ENCODE measurements at regions not wholly inside any gene's neighbourhood (a gene's known extent, or its start where the extent isn't known, plus 50 kb on each side); places are given as distances from the start of the nearest gene placed in this dataset.

- DNase-seq (ENCODE audit: low read depth) = no peak
- in situ Hi-C loops (cut with HindIII; ENCODE audit: low pct_unique_long_range_greater_than_20kb, low sequenced_read_pairs) = no loop called here
Measured at GRCh38 chrX:150156615-150157014, 206.5 kb upstream of the MAMLD1 start.

GRCh38 chrX:150157291-150157690 is 205.8 kb upstream of the MAMLD1 start:
- in situ Hi-C loops (cut with HindIII; ENCODE audit: low pct_unique_long_range_greater_than_20kb, low sequenced_read_pairs) = no loop called here
- no peak for DNase-seq (ENCODE audit: low read depth)

GRCh38 chrX:150158554-150159332 is 204.4 kb upstream of the MAMLD1 start:
- in situ Hi-C loops (cut with HindIII; ENCODE audit: low pct_unique_long_range_greater_than_20kb, low sequenced_read_pairs) = no loop called here

GRCh38 chrX:150159537-150159936 is 203.6 kb upstream of the MAMLD1 start:
- in situ Hi-C loops (cut with HindIII; ENCODE audit: low pct_unique_long_range_greater_than_20kb, low sequenced_read_pairs) = no loop called here

More at GRCh38 chrX:150158554-150159332, 204.4 kb upstream of the MAMLD1 start:
- DNase-seq (ENCODE audit: low read depth) = no peak

GRCh38 chrX:150160656-150161055 is 202.5 kb upstream of the MAMLD1 start:
- no peak for DNase-seq (ENCODE audit: low read depth)
- in situ Hi-C loops (cut with HindIII; ENCODE audit: low pct_unique_long_range_greater_than_20kb, low sequenced_read_pairs) = no loop called here

More at GRCh38 chrX:150159537-150159936, 203.6 kb upstream of the MAMLD1 start:
- no peak for DNase-seq (ENCODE audit: low read depth)

GRCh38 chrX:150161193-150161592 is 201.9 kb upstream of the MAMLD1 start:
- no peak for DNase-seq (ENCODE audit: low read depth)
- in situ Hi-C loops (cut with HindIII; ENCODE audit: low pct_unique_long_range_greater_than_20kb, low sequenced_read_pairs) = no loop called here

- in situ Hi-C loops (cut with HindIII; ENCODE audit: low pct_unique_long_range_greater_than_20kb, low sequenced_read_pairs) = no loop called here
- peak; percentile 44 for DNase-seq (ENCODE audit: low read depth)
Measured at GRCh38 chrX:150162141-150162540, 201.0 kb upstream of the MAMLD1 start.

- DNase-seq (ENCODE audit: low read depth) = no peak
- in situ Hi-C loops (cut with HindIII; ENCODE audit: low pct_unique_long_range_greater_than_20kb, low sequenced_read_pairs) = no loop called here
Measured at GRCh38 chrX:150163221-150163930, 199.7 kb upstream of the MAMLD1 start.

GRCh38 chrX:150163956-150164726 is 199.0 kb upstream of the MAMLD1 start:
- in situ Hi-C loops (cut with HindIII; ENCODE audit: low pct_unique_long_range_greater_than_20kb, low sequenced_read_pairs) = no loop called here

GRCh38 chrX:150164971-150165600 is 198.0 kb upstream of the MAMLD1 start:
- DNase-seq (ENCODE audit: low read depth) = no peak
- in situ Hi-C loops (cut with HindIII; ENCODE audit: low pct_unique_long_range_greater_than_20kb, low sequenced_read_pairs) = no loop called here

More at GRCh38 chrX:150163956-150164726, 199.0 kb upstream of the MAMLD1 start:
- DNase-seq (ENCODE audit: low read depth) = no peak

GRCh38 chrX:150165776-150166610 is 197.1 kb upstream of the MAMLD1 start:
- in situ Hi-C loops (cut with HindIII; ENCODE audit: low pct_unique_long_range_greater_than_20kb, low sequenced_read_pairs) = no loop called here
- no peak for DNase-seq (ENCODE audit: low read depth)

- in situ Hi-C loops (cut with HindIII; ENCODE audit: low pct_unique_long_range_greater_than_20kb, low sequenced_read_pairs) = no loop called here
- DNase-seq (ENCODE audit: low read depth) = peak; percentile 20
Measured at GRCh38 chrX:150167482-150168324, 195.4 kb upstream of the MAMLD1 start.

- DNase-seq (ENCODE audit: low read depth) = no peak
- in situ Hi-C loops (cut with HindIII; ENCODE audit: low pct_unique_long_range_greater_than_20kb, low sequenced_read_pairs) = no loop called here
Measured at GRCh38 chrX:150182161-150182560, 181.0 kb upstream of the MAMLD1 start.

GRCh38 chrX:150184491-150184890 is 178.6 kb upstream of the MAMLD1 start:
- no peak for DNase-seq (ENCODE audit: low read depth)
- in situ Hi-C loops (cut with HindIII; ENCODE audit: low pct_unique_long_range_greater_than_20kb, low sequenced_read_pairs) = no loop called here

- in situ Hi-C loops (cut with HindIII; ENCODE audit: low pct_unique_long_range_greater_than_20kb, low sequenced_read_pairs) = no loop called here
- no peak for DNase-seq (ENCODE audit: low read depth)
Measured at GRCh38 chrX:150185766-150186165, 177.4 kb upstream of the MAMLD1 start.

- no peak for DNase-seq (ENCODE audit: low read depth)
Measured at GRCh38 chrX:150192816-150193215, 170.3 kb upstream of the MAMLD1 start.

GRCh38 chrX:150196285-150196684 is 166.8 kb upstream of the MAMLD1 start:
- in situ Hi-C loops (cut with HindIII; ENCODE audit: low pct_unique_long_range_greater_than_20kb, low sequenced_read_pairs) = no loop called here
- no peak for DNase-seq (ENCODE audit: low read depth)

More at GRCh38 chrX:150192816-150193215, 170.3 kb upstream of the MAMLD1 start:
- in situ Hi-C loops (cut with HindIII; ENCODE audit: low pct_unique_long_range_greater_than_20kb, low sequenced_read_pairs) = no loop called here
